CD14-positive monocyte (primary cell): ENCODE measurements at regions not wholly inside any gene's neighbourhood (a gene's known extent, or its start where the extent isn't known, plus 50 kb on each side); places are given as distances from the start of the nearest gene placed in this dataset.

Experiments used
- DNase-seq, 3 donors: peaks; one replicate each; pipeline ENCODE4 v3.0.0-alpha.2; 2011 to 2022
- H2AFZ ChIP-seq: 2 replicates; pipeline ENCODE4 v1.6.0; 2012; ENCODE audit warnings: mild to moderate bottlenecking, low read depth, low read length, inconsistent platforms; ENCODE audit not compliant: insufficient read depth, poor library complexity, severe bottlenecking
- H3K27ac ChIP-seq, 2 donors: 1 replicate in 1 of 2; 2 replicates in 1 of 2; pipeline ENCODE4 v1.5.1; 2012 to 2013; ENCODE audit warnings: low read length in 2 of 2, control low read depth in 1 of 2, inconsistent platforms in 1 of 2, low read depth in 1 of 2, mild to moderate bottlenecking in 1 of 2
- H3K27me3 ChIP-seq, 2 donors: one replicate each; pipeline versions ENCODE4 v1.6.0 to v1.6.1; 2011 to 2013; ENCODE audit warnings: low read length in 2 of 2; ENCODE audit not compliant: control insufficient read depth in 2 of 2, insufficient read depth in 2 of 2
- H3K36me3 ChIP-seq, 2 donors: replicated peaks in 1 of 2; 1 replicate in 1 of 2; 2 replicates in 1 of 2; pipeline versions ENCODE4 v1.5.1 to v1.6.1; 2012 to 2013; ENCODE audit warnings: low read length in 2 of 2, control low read depth in 1 of 2, inconsistent platforms in 1 of 2, mild to moderate bottlenecking in 1 of 2; ENCODE audit not compliant: insufficient read depth in 2 of 2, control insufficient read depth in 1 of 2
- H3K4me1 ChIP-seq, 2 donors: 1 replicate in 1 of 2; 2 replicates in 1 of 2; pipeline versions ENCODE4 v1.5.1 to v1.6.1; 2012 to 2013; ENCODE audit warnings: low read length in 2 of 2, control low read depth in 1 of 2, inconsistent platforms in 1 of 2, mild to moderate bottlenecking in 1 of 2, moderate library complexity in 1 of 2; ENCODE audit not compliant: insufficient read depth in 2 of 2, control insufficient read depth in 1 of 2
- H3K4me2 ChIP-seq: replicated peaks from 2 replicates; pipeline ENCODE3; 2012; ENCODE audit warnings: low read length, moderate library complexity, mild to moderate bottlenecking; ENCODE audit not compliant: poor library complexity, severe bottlenecking; ENCODE audit errors: extremely low read depth
- H3K4me3 ChIP-seq, 3 experiments: fragments of 200-600 bp in 1 of 3; sonication (generic) in 1 of 3; replicated peaks in 1 of 3; 1 replicate in 2 of 3; 2 replicates in 1 of 3; pipeline ENCODE4 v1.5.1; 2011 to 2013; ENCODE audit warnings: low read length in 3 of 3, mild to moderate bottlenecking in 3 of 3, control low read depth in 2 of 3, low read depth in 2 of 3, inconsistent platforms in 1 of 3, moderate library complexity in 1 of 3
- H3K79me2 ChIP-seq: 2 replicates; pipeline ENCODE4 v1.6.0; 2012; ENCODE audit warnings: mild to moderate bottlenecking, control low read depth, inconsistent platforms, low read length, moderate library complexity; ENCODE audit not compliant: insufficient read depth
- H3K9ac ChIP-seq: 2 replicates; pipeline ENCODE4 v1.6.0; 2017; ENCODE audit warnings: low read length, mild to moderate bottlenecking; ENCODE audit not compliant: insufficient read depth, poor library complexity, severe bottlenecking
- H3K9me3 ChIP-seq, 2 donors: replicated peaks in 1 of 2; 1 replicate in 1 of 2; 2 replicates in 1 of 2; pipeline versions ENCODE4 v1.5.1 to v1.6.1; 2012 to 2013; ENCODE audit warnings: low read length in 2 of 2, control low read depth in 1 of 2; ENCODE audit not compliant: control insufficient read depth in 1 of 2, insufficient read depth in 1 of 2
- H4K20me1 ChIP-seq: 2 replicates; pipeline ENCODE4 v1.6.0; 2012; ENCODE audit warnings: mild to moderate bottlenecking, low read length, control low read depth, moderate library complexity; ENCODE audit not compliant: insufficient read depth
- H3K27ac Mint-ChIP-seq, 7 donors: one replicate each; pipeline ENCODE4 v1.8.0; 2020; ENCODE audit warnings: mild to moderate bottlenecking in 7 of 7, mixed read lengths in 7 of 7, moderate library complexity in 6 of 7, inconsistent platforms in 2 of 7
- H3K27me3 Mint-ChIP-seq, 3 donors: one replicate each; pipeline ENCODE4 v1.8.0; 2021 to 2022; ENCODE audit warnings: low read depth in 3 of 3, mild to moderate bottlenecking in 3 of 3, mixed read lengths in 3 of 3, moderate library complexity in 3 of 3, inconsistent platforms in 1 of 3
- H3K36me3 Mint-ChIP-seq, 2 donors: one replicate each; pipeline ENCODE4 v1.8.0; 2020; ENCODE audit warnings: mixed read lengths in 2 of 2, inconsistent platforms in 1 of 2, mild to moderate bottlenecking in 1 of 2
- H3K4me1 Mint-ChIP-seq: one replicate; pipeline ENCODE4 v1.8.0; 2020; ENCODE audit warnings: mild to moderate bottlenecking, mixed read lengths
- H3K4me3 Mint-ChIP-seq, 2 donors: one replicate each; pipeline ENCODE4 v1.8.0; 2020; ENCODE audit warnings: mild to moderate bottlenecking in 2 of 2, mixed read lengths in 2 of 2, moderate library complexity in 1 of 2
- H3K9me3 Mint-ChIP-seq, 7 donors: one replicate each; pipeline ENCODE4 v1.8.0; 2020 to 2022; ENCODE audit warnings: mixed read lengths in 7 of 7, mild to moderate bottlenecking in 6 of 7, moderate library complexity in 6 of 7, inconsistent platforms in 2 of 7
- WGBS: methylation state at CpG from one replicate; pipeline ENCODE4 v1.1.5; 2013; ENCODE audit warnings: missing lambda C conversion rate; ENCODE audit not compliant: insufficient coverage; 5-methylcytosine and 5-hydroxymethylcytosine counted together
- intact Hi-C, 2 donors: fragments of 100-400 bp; cut with micrococcal nuclease; formaldehyde crosslinking; loops; one replicate each; pipeline versions ENCODE4 v1.15.0 to v1.15.1; 2023
- TF ChIP-seq, protein P1 (sequence below): fragments of 200-600 bp; IDR thresholded peaks from one replicate; pipeline ENCODE4 v1.8.0; 2022; ENCODE audit warnings: antibody characterized with exemption, mild to moderate bottlenecking

DNA sequence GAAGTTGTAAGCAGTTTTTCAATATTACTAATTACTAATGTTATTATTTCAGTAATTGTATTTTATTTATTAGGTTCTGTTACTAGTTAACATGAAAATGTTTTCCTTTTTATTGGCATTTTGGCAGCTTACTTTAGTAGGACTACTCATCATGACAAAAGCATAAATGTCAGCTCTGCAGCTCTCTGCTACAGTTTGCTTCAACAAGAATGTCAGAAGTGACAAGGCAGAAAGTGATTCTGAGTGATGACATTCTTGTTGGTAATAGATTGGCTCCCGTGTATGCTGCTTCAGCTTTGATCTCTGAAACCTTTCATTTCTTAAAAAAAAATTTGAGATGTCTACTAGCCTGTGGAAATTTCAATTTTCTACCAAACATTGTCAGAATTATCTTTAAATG is 1193.9 kb downstream of the FSTL5 start:
- no peaks in the 10 kb centered on the region for H3K27me3 ChIP-seq
- no peak overlapping the region for H3K4me3 Mint-ChIP-seq
- no peak overlapping the region for H2AFZ ChIP-seq
- no CpG with 5 or more reads among the region's 1 CpG for WGBS
- H3K4me1 Mint-ChIP-seq: no peaks in the 10 kb centered on the region
- H3K9me3 ChIP-seq: no peaks in the 10 kb centered on the region
- no peak for DNase-seq
- intact Hi-C loops: no loop called here
- H3K27me3 Mint-ChIP-seq: peaks cover 0 to 2% (median 0%) of the 10 kb centered on the region in 3 donors
- H3K9me3 Mint-ChIP-seq: peaks cover 0 to 6% (median 4%) of the 10 kb centered on the region in 7 donors
- no peak overlapping the region for H3K9ac ChIP-seq
- no peaks in the 10 kb centered on the region for H3K36me3 ChIP-seq
- H3K4me2 ChIP-seq: no peak overlapping the region
- TF ChIP-seq, protein P1, sequence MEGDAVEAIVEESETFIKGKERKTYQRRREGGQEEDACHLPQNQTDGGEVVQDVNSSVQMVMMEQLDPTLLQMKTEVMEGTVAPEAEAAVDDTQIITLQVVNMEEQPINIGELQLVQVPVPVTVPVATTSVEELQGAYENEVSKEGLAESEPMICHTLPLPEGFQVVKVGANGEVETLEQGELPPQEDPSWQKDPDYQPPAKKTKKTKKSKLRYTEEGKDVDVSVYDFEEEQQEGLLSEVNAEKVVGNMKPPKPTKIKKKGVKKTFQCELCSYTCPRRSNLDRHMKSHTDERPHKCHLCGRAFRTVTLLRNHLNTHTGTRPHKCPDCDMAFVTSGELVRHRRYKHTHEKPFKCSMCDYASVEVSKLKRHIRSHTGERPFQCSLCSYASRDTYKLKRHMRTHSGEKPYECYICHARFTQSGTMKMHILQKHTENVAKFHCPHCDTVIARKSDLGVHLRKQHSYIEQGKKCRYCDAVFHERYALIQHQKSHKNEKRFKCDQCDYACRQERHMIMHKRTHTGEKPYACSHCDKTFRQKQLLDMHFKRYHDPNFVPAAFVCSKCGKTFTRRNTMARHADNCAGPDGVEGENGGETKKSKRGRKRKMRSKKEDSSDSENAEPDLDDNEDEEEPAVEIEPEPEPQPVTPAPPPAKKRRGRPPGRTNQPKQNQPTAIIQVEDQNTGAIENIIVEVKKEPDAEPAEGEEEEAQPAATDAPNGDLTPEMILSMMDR: no peak
- no peaks in the 10 kb centered on the region for H3K4me1 ChIP-seq
- H3K4me3 ChIP-seq: no peak overlapping the region
- H4K20me1 ChIP-seq: no peaks in the 10 kb centered on the region
- no peaks in the 10 kb centered on the region for H3K79me2 ChIP-seq
- H3K27ac ChIP-seq: no peak overlapping the region
- no peak overlapping the region for H3K27ac Mint-ChIP-seq
- H3K36me3 Mint-ChIP-seq: no peaks in the 10 kb centered on the region

DNA sequence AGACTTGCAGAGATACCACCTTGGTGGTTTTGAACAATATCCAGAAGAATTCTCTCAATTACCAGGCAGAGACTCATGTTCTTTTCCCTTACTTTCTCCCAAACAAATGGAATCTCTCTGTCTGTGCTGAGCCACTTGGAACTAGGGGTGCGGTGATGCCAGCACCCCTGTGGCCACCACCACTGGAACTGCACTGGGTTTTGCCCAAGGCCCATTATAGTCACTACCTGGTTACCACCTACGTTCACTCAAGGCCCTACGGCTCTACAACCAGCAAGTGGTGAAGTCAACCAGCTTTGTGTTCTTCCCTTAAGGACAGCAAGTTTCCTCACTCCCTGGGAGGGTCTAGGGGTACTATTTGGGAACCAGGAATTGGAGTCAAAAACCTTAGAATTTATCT is 1183.7 kb downstream of the FSTL5 start:
- no peak for DNase-seq
- Histone ChIP-seq H4K20me1 (no peaks in the 10 kb centered on the region), H3K4me3 (no peak overlapping the region), H3K4me1 (no peaks in the 10 kb centered on the region), H2AFZ (no peak overlapping the region), H3K27me3 (no peaks in the 10 kb centered on the region), H3K36me3 (no peaks in the 10 kb centered on the region), H3K27ac (no peak overlapping the region), H3K79me2 (no peaks in the 10 kb centered on the region), H3K9me3 (no peaks in the 10 kb centered on the region), H3K9ac (no peak overlapping the region), H3K4me2 (no peak overlapping the region)
- intact Hi-C loops: no loop called here
- H3K36me3 Mint-ChIP-seq: no peaks in the 10 kb centered on the region
- H3K27ac Mint-ChIP-seq: no peak overlapping the region
- TF ChIP-seq, protein P1: no peak
- H3K4me3 Mint-ChIP-seq: no peak overlapping the region
- peaks cover 0 to 2% (median 0%) of the 10 kb centered on the region in 3 donors for H3K27me3 Mint-ChIP-seq
- 100% methylated on average over 3 of the region's 3 CpGs for WGBS
- H3K4me1 Mint-ChIP-seq: no peaks in the 10 kb centered on the region
- peaks cover 0 to 11% (median 2%) of the 10 kb centered on the region in 7 donors for H3K9me3 Mint-ChIP-seq
